GM21526 (cell line): ENCODE measurements at regions not wholly inside any gene's neighbourhood (a gene's known extent, or its start where the extent isn't known, plus 50 kb on each side); places are given as distances from the start of the nearest gene placed in this dataset.

Experiments used
- ATAC-seq: cut with Tn5 transposase; IDR thresholded peaks from one replicate; pipeline ENCODE4 v1.9.1; 2021; ENCODE audit warnings: moderate library complexity; ENCODE audit not compliant: unreplicated experiment, low FRiP score

DNA sequence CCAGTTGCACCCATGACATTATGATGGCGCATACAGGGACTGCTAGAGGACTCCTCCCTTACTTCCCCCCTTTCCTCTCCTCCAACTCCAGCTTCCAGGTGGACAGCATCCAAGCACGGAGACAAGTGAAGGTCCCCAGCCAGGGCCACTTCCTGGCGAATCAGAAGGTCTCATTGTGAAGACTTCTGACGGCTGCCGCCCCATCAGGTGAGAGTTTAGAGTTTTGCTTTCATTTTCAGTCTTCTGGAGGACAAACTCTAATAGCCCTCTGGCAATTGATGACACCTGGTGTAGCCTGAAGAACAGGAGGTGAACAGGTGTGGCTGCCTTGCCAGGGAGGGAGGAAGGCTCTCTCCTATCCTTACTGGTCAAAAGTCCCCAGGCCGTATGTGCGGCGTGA lies 77.3 kb upstream of the KCNH7 start:
- ATAC-seq = no peak

DNA sequence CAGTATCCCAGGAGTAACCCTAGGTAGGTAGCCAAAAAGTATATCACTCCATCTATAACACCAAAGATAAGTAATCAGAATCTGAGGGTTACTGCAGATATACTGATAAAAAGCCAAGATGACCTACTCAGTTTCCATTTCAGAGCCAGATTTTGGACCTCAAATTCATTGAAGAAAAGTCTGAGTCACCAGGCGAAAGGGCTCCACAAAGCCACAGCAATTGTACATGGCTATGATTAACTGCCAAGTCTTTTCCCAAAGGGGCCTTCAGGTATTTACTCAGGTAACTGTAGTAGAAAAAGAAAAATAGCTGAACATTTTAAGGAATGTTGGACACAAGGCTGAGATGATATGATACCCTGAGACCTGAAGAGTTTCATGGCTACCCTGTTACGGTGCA lies 75.6 kb upstream of the KCNH7 start:
- no peak for ATAC-seq

GRCh38 chr2:162912787-162913186 lies 74.2 kb upstream of the KCNH7 start:
- ATAC-seq = no peak

- ATAC-seq = no peak
Measured at GRCh38 chr2:162908567-162908966, 70.0 kb upstream of the KCNH7 start.

GRCh38 chr2:162890690-162891311 lies 52.2 kb upstream of the KCNH7 start:
- ATAC-seq = peak; percentile 98

DNA sequence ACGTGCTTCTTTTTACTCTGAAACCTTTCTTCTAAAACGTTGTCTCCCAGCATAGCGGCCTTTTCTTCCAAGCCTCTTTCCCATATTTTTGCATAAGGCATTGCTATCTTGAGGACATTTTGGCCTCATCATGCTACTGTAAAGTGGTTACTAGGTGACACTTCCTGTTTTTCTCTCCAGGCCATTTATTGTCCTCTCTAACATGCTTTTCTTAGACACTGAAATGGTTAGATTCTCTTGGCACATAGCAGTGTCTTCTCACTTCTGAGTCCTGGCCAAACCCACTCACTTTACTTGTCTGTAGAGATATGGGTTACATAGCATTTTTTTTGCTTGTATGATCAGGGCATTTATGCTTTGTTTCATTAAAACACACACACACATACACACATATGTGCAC lies 50.1 kb upstream of the KCNH7 start:
- no peak for ATAC-seq
